M059J (cell line): ENCODE measurements at regions not wholly inside any gene's neighbourhood (a gene's known extent, or its start where the extent isn't known, plus 50 kb on each side); places are given as distances from the start of the nearest gene placed in this dataset.

ENCODE experiments used
- DNase-seq: peaks from one replicate; pipeline ENCODE4 v3.0.0-alpha.2; 2012; ENCODE audit warnings: low read depth

DNA sequence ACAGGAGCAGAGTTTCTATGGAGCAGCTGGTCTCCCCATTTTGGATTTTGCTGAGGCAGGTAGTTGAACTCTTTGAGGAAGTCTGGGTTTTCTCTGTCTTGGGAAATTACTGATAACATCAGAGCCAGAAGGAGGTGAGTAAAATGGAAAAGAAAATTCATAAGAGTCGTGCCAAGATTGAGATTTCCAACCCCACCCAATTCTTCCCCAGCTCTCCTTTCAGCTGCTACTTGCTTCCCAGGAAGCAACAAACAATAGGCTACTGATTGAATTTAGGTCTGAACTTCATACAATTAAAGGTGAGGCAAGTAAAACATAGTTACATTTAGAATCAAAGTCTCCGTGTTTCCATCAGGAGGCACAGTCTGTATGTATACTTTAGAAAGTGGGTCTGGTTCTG lies 54.6 kb upstream of the EOLA2 start:
- DNase-seq = no peak

DNA sequence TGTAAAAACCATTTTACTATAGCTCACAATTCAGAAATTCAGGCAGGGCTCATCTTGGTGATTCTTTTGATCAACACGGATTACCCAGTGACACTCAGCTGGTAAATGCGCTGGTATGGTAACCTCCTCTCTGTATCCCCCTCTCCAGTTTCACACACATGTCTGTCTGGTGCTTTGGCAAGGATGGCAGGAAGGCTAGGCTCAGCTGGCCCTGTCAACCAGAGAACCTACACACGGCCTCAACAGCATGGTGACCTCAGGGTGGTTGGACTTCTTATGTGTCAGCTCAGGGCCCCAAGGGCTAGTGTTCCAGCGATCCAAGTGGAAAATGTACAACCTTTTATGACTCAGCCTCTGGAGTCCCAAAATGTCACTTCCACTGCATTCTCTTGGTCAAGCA lies 55.7 kb upstream of the EOLA2 start:
- DNase-seq = peak; percentile 12

DNA sequence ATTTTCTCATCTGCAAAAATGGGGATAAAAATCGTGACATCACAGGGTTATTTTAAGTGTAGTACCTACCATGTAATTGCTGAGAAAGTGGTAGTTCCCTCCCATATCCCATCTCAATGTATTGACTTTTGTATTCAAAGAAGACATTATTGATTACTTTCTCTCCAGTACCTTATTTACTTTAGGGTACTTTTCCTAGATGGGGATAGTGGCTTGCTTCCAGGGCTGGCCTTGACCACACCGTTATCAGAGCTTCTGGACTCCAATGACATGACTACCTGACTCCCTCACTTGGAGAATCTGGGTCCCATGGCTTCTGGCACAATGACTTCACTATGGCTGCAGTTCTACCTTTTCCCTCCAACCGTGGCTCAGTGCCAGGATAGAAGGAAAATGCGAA lies 58.2 kb upstream of the EOLA2 start:
- DNase-seq = no peak

DNA sequence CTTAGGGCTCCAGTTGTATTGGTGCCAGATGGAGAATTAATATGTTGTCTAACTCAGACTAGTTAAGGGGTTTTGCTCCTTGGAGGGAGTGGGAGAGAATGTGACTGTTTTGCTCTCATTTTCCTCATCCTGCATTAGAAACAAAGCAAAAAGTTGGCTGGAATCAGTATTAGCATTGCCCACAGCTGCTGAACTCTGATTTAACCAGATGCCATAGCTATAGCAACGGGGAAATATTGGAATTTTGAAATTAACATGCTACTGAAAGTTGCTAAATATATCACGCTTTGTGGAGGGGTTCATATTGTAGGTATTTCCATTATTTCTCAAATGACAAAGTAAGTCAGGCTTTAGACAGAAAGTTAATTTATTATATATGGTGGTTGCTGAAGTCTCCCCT lies 66.7 kb upstream of the EOLA2 start:
- DNase-seq = no peak

DNA sequence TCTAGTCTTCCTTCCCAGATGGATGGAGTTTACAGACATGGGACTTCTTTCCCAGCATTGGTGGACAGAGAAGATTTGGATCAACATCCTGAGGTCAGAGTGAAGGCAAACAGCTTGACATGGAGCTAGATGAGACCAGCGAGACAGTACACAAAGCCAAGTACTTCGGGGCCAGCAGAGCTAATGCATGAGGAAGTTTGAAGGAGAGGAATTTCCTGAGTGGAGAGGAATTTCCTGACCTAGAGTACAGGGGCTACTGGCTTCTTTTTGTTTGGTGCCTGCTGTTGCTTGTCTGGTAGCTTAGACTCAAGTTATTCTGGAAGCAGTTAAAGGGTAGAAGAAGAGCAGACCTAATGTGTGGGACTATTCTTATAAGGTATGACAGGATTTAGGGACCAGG lies 69.1 kb upstream of the EOLA2 start:
- DNase-seq = no peak

DNA sequence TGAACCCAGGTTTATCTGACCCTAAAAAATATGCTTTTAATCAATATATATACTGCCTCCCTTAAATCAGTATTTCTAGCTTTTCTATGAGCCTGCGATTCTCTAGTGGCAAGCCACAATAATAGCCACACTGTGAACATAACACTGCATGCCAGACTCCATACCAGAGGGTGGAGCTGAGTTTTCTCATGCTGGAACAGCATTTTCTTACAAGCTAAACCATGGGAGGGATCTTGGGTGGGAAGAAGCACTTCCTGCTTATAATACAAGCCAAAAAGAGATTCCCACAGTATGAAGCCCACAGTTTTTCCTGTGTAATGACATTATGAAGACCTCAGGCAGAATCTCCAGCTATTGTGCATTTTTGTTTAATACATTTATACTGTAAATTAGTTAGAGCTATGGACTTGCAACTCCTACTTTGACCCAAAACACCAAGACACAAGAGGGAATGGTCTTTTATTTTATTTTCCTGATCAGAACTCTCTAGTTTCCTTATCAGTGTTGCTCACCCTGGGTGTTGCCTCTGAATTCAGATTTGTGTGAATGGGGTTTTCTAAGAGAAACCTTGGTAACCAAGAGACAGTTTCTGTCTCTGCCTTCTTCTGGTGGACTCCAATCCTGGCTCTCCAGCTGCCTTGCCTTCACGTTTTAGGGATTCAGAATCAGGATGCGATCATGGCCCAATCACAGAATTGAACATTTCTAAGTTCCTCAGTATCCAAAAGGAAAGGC lies 74.5 kb upstream of the EOLA2 start:
- DNase-seq = no peak

DNA sequence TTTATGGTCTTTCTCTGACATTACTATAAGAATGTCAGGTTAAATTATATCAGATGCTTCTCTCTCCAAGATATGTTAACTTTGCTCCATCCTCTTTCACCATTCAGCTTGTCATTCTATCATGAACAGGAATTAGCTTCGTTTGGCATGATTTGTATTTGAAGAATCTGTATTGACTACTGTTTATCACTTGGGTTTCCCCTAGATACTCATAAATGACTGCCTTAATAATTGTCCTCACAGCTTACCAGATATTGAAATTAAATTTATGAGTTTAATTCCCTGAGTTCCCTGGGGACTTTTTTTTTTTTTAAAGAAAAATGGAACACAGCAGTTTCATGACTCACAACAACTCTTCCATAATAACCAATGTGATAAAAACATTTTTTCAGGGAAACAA lies 76.2 kb upstream of the EOLA2 start:
- no peak for DNase-seq

DNA sequence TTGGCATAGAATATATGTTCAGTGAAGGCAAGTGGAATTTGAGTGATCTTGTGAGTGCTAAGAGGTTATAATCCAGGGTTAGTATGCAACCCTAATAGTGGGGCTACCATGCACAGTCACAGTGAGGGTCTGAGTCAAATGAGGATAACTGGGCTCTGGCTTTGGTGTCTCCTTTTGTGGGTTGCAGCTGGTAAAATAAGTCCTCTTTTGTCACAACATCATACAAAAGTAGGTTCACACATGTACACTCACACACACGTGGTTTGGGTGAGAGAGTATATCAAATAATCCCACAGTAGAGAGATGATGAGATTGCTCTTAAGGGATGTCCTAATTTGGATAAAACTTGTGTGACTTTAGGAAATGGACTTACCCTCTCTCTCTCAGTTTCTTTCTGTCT lies 79.6 kb upstream of the EOLA2 start:
- DNase-seq = no peak

DNA sequence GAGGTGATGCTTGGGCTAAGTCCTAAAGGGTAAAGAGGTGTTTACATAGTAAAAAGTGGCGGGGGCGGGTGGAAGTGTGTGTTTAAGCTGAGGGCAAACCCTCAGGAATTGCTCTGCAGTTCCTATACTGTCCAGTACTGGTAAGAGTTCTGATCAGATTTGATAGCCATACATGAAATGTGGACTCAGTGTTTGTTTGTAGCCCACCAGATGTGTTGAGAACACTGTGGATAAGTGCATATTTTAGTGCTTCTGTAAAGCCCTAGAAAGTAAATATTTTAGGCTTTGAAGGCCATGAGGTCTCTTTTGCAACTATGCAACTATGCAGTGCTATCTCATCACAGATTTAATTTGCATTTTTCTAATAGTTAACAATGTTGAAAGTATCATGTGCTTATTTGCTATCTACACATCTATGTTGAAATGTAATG lies 80.7 kb upstream of the EOLA2 start:
- DNase-seq = no peak

DNA sequence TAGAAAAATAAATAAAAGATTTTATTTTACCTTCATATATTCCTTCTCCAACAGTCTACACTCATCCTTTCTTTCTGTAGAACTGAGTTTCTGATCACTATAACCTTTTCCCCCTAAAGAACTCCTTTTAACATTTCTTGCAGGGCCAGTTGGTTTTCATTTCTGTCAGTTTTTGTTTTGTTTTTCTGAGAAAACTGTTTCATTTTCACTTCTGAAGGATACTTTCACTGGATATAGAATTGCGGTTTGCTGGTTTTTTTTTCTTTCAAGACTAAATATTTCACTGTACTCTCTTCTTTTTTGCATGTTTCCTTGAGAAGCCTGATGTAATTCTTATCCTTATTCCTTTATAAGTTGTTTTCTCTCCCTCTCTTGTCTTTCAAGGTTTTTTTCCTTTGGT lies 90.4 kb upstream of the EOLA2 start:
- DNase-seq = no peak

DNA sequence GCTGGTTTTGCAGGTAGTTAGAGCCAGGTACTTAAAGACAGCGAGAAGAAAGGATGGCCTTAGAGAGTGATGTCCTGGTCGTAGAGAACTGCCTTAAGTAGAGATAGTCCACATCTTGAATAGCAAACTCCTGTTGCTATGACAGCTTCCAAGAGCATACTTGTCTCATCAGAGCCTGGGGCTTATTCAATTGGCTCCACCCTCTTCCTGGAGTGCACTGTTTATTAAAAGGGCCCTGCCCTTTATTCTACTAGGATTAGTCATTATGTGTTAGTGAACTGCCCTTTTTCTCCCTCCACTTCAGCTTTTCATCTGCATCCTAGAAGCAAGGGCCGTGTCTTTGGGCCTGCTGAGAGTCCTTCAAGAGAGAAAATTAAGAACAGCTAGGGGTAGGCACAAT lies 94.5 kb upstream of the EOLA2 start:
- peak; percentile 96 for DNase-seq

DNA sequence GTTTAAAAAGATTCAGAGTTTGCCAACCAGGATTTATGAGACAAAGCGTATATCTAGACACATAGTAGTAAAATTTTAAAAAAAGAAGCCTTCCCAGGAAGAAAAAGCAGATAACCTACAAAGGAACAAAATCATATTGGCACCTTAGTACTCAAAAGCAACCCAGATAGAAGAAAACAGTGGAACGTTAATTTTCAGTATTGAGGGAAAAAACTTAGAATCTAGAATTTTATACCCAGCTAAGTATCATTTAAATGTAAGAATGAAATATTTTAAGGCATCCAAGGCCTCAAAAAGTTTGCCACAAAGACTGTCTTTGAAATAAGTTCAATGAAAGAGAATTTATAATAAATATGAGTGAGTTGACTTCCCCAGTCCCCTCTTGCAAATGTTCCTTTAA lies 96.5 kb upstream of the EOLA2 start:
- DNase-seq = no peak

DNA sequence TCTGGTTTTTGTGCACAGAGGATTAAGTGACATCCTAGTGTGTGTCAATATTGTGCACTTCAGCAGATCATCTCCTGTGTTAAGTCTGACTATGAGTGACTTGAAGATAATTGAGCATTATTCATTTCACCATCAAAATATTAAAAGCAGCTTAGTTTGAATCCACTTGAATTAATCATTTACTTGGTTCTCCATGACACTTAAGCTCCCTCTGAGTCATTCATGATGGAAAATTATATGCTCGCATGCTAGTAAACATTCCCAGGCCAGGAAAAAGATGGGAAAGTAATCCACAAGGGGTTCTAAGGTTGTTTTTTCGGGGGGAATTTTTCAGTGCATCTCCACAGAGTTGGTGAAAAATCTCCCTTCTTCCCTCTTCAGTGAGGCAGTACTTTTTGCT lies 97.2 kb upstream of the EOLA2 start:
- peak; percentile 66 for DNase-seq

DNA sequence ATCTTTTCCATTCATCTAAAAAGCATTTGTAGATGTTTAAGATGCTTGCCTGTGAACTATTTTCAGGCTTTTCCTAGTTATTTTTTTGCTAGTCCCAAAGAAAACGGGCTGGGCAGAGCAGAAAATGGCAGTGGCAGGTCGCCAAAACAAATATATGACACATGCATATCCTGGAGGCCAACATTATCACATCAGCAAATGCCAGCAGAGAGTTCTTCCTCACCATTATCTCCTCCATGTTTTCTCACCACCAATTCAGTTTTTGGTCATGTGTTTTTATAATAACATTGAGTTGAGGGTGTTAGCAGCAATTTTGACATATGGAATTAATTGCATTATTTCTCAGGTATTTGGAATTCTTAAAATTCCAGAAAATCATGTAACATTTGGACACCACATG lies 97.9 kb upstream of the EOLA2 start:
- peak; percentile 90 for DNase-seq

DNA sequence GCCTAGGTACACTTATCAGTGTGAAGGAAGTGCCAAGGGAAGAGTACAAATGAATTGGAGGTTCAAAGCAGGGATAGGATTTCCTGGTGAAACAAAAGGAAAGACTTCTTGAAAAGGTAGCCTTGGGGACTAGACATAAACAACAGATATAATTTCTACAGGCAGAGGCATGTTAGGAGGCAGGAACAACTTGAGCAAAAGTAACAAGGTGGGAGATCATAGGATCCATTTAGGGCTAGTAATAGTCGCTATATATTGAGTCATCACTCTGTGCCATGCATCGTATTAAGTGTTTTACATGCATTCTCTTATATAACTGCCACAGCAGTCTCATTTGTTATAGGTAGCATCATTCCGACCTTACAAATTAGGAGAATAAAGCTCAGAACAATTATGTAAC lies 98.3 kb upstream of the EOLA2 start:
- peak; percentile 13 for DNase-seq

DNA sequence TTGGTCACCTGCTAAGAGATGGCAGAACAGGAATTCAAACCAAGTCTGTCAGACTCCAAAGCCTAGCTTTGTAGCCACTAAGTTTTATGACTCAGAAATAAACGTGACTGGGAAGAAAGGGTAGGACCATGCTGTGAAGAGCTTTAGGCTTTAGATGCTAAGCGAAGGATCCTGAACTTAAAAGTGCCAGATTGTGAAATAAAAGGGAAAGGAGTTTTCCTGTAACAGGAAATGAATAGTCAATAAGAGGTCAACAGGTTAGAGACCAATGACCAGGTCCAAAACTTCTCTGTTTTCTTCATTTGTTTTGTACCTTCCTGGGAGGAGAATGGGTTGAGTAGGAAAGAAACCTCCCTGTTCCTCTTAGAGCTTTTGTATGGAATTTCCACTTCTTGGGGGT lies 98.8 kb upstream of the EOLA2 start:
- DNase-seq = peak; percentile 77

DNA sequence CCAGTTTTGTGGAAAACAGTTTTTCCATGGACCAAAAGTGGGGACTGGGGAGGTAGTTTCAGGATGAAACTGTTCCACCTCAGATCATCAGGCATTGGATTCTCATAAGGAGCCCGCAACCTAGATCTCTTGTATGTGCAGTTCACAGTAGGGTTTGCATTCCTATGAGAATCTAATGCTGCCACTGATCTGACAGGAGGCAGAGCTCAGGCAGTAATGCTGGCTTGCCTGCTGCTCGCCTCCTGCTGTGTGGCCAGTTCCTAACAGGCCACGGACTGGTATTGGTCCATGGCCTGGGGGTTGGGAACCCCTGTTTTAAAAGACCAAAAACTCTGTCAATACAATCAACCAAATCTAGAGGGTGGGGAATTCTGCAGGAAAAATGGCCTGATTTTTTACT lies 100.0 kb upstream of the EOLA2 start:
- DNase-seq = peak; percentile 18

DNA sequence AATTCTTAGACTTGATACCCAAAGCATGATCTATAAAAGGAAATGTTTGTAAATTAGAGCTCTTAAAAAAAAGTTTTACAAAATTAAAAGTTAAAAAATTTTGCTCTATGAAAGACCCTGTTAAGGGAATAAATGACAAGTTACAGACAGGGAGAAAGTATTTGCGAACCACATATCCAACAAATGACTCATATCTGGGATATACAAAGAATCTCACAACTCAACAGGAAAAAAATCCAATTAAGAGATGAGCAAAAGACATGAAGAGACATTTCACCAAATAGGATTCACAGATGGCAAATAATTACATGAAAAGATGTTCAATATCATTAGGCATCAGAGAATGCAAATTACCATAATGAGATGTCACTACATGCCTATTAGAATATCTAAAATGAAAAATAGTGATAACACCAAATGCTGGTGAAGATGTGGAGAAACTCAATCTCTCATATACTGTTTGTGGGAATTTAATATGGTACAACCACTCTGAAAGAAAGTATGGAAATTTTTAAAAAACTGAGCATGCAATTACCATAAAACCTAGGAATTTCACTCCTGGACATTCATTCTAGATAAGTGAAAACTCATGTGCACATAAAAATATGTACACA lies 100.8 kb upstream of the EOLA2 start:
- DNase-seq = peak; percentile 62

DNA sequence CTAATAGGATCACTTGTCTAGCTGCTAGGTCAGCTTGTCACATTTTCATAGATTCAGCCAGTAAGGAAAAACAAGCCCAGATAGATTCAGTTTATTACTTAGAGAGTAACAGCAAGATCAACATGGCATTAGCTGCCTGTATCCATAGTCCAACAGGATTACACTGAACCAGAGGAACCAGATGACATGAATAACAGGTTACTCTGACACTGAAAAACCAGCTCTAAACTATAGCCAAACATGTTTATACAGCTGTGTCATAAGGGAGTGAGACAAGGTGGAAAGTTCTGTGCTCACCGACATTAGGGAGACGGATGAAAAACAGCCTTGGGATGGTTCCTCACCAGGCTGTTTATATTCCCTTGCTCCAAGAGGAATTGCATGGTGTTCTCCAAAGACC lies 102.9 kb upstream of the EOLA2 start:
- DNase-seq = no peak

DNA sequence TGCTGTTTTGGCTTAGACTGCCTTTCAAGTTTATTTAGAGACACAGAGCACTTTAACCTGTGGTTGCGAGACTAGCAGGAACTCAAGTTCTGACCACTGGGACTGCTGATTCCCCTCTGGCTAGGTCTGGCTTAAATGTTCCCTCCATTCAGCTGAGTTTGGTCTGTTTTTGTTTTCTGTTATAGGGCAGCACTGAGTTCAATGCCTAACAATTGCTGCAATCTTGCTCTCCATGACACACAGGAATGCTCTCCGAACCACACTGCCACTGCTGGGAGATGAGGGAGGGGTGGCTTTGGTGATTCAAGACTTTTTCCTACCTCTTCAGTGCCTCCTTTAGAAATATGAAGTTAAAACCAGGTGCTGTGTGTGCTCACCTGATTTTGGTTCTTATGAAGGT lies 106.3 kb upstream of the EOLA2 start:
- peak; percentile 82 for DNase-seq

DNA sequence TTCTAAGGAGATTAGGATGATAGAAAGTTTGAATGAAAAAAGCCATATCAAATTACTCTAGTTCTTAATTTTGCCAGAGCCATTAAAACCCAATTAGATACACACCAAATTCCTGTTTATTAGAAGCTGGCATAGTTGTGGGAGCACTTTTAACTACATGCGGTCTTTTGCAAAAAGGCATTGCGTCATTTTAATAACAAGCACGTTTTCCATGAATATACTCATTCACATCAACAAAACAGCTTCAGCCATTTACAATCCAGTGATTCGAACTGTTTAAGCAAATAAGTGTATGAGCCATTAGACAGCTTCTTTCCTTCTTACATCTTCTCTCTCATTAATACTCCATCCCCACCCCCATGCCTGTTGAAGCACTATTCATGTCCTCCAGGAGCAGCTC lies 109.5 kb upstream of the EOLA2 start:
- no peak for DNase-seq

DNA sequence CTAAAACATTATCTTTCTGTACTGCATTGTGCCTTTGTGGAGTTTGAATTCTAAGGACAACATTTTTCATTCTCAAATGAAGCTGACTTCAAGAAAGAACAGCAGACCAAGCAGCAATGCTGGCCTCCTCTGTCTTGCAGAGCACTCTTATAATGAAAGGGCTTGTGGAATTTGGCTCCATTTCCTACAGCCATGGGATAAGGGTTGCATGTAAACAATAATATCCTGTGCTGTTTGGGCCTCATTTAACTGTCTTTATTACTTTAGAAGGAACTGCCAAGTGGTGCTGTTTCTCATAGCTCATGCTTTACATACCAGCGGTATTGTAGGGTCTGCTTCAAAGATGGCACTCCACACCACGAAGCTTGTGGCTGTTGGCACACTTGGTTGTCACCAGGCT lies 111.4 kb upstream of the EOLA2 start:
- peak; percentile 48 for DNase-seq

DNA sequence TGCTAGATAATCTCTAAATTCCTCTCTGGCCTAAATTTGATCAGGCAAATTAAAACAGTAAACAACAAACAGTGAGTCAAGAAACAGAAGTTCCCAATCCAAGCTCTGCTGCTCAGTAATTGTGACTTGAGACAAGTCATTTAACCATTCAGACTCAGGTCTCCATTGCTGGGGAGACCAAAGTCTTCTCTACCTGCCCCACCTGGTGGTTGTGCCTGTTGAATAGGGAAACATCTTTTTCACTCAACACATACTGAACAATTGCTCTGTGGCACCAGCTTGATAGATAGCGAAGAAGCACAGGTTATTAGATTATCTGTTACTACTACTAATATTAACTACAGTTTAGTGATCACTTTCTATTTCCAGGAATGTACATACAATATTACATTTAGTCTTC lies 112.1 kb upstream of the EOLA2 start:
- no peak for DNase-seq

DNA sequence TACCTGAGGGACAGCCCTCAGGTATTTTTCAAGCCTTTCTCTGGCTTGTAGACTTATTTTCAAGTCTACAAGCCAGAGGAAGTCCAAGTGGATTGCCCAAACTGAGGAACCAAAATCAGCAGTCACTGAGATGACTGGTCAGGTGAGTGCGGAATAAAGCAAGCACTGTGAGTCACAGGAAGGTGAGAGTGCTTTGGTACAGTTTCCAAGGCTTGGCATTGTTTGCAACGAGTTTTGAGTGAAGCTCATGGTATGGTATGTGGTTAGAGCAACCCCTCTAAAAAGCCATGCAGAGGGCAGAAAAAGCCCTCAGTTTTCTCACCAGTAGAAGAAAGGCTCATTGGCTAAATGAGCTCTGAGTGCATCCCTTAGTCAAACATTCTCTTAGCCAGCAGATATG lies 112.8 kb upstream of the EOLA2 start:
- peak; percentile 70 for DNase-seq
